Hematopoietic multipotent progenitor cell treated with erythropoietin and hydrocortisone succinate and interleukin-3 and kit ligand, for 15 days (in vitro differentiated cells): ENCODE measurements at regions not wholly inside any gene's neighbourhood (a gene's known extent, or its start where the extent isn't known, plus 50 kb on each side); places are given as distances from the start of the nearest gene placed in this dataset.
"Not testable (repeated sequence)": the region's sequence is repeated elsewhere in the genome, so short reads cannot be mapped to it uniquely, and the experiment has no call there.

Source experiments
- DNase-seq: peaks from one replicate; pipeline ENCODE4 v3.0.0-alpha.2; 2015; ENCODE audit warnings: low spot score

- DNase-seq, result no peak
These were observed 279.4 kb downstream of the FAT4 start for GRCh38 chr4:125594056-125594602.

- not testable (repeated sequence) for DNase-seq
These were observed 291.2 kb downstream of the FAT4 start for GRCh38 chr4:125605926-125606325.

GRCh38 chr4:125620066-125620860, 305.5 kb downstream of the FAT4 start:
- no peak for DNase-seq

GRCh38 chr4:125624951-125625350, 310.2 kb downstream of the FAT4 start:
- DNase-seq, result no peak

GRCh38 chr4:125626946-125627345, 312.2 kb downstream of the FAT4 start:
- no peak for DNase-seq

GRCh38 chr4:125639182-125639621, 324.4 kb downstream of the FAT4 start:
- no peak for DNase-seq

GRCh38 chr4:125641611-125642010, 326.9 kb downstream of the FAT4 start:
- DNase-seq, result no peak

GRCh38 chr4:125642645-125643044, 327.9 kb downstream of the FAT4 start:
- DNase-seq, result no peak

GRCh38 chr4:125649452-125649851, 334.7 kb downstream of the FAT4 start:
- no peak for DNase-seq

GRCh38 chr4:125650557-125650956, 335.8 kb downstream of the FAT4 start:
- DNase-seq, result no peak

- DNase-seq, result not testable (repeated sequence)
These were observed 337.1 kb downstream of the FAT4 start for GRCh38 chr4:125651707-125652357.

- no peak for DNase-seq
These were observed 344.0 kb downstream of the FAT4 start for GRCh38 chr4:125658773-125659172.

GRCh38 chr4:125663896-125664767, 349.4 kb downstream of the FAT4 start:
- DNase-seq, result no peak

GRCh38 chr4:125666635-125667034, 351.9 kb downstream of the FAT4 start:
- no peak for DNase-seq

GRCh38 chr4:125676156-125676555, 361.4 kb downstream of the FAT4 start:
- no peak for DNase-seq

- no peak for DNase-seq
These were observed 361.8 kb downstream of the FAT4 start for GRCh38 chr4:125676583-125676982.

GRCh38 chr4:125677665-125678307, 363.0 kb downstream of the FAT4 start:
- DNase-seq, result no peak

- DNase-seq, result no peak
These were observed 365.2 kb downstream of the FAT4 start for GRCh38 chr4:125679989-125680388.

GRCh38 chr4:125681240-125681639, 366.5 kb downstream of the FAT4 start:
- no peak for DNase-seq

- DNase-seq, result no peak
These were observed 368.0 kb downstream of the FAT4 start for GRCh38 chr4:125682730-125683129.

GRCh38 chr4:125688841-125689240, 374.1 kb downstream of the FAT4 start:
- no peak for DNase-seq

- DNase-seq, result no peak
These were observed 375.1 kb downstream of the FAT4 start for GRCh38 chr4:125689805-125690204.
